ENCODE measurements at regions not wholly inside any gene's neighbourhood (a gene's known extent, or its start where the extent isn't known, plus 50 kb on each side); places are given as distances from the start of the nearest gene placed in this dataset.
"Not testable (repeated sequence)": the region's sequence is repeated elsewhere in the genome, so short reads cannot be mapped to it uniquely, and the experiment has no call there.

- not testable (repeated sequence) for DNase-seq (ENCODE audit: low spot score); FAIRE-seq
Measured at GRCh38 chr22:11351181-11351580, 4176.8 kb upstream of the OR11H1 start.

GRCh38 chr22:11352287-11352686 is 4175.7 kb upstream of the OR11H1 start:
- FAIRE-seq; DNase-seq (ENCODE audit: low spot score): not testable (repeated sequence)

- FAIRE-seq (no peak), DNase-seq (ENCODE audit: low spot score) (no peak)
Measured at GRCh38 chr22:11360632-11361031, 4167.4 kb upstream of the OR11H1 start.

- DNase-seq (ENCODE audit: low spot score); FAIRE-seq: not testable (repeated sequence)
Measured at GRCh38 chr22:11361496-11361895, 4166.5 kb upstream of the OR11H1 start.

GRCh38 chr22:11369612-11370307 is 4158.2 kb upstream of the OR11H1 start:
- not testable (repeated sequence) for DNase-seq (ENCODE audit: low spot score)

GRCh38 chr22:11370311-11370710 is 4157.7 kb upstream of the OR11H1 start:
- not testable (repeated sequence) for FAIRE-seq; DNase-seq (ENCODE audit: low spot score)

More at GRCh38 chr22:11369612-11370307, 4158.2 kb upstream of the OR11H1 start:
- not testable (repeated sequence) for FAIRE-seq

All from urothelium cell line (cell line).